Esophagus squamous epithelium (tissue), 5 donors: ENCODE measurements at regions not wholly inside any gene's neighbourhood (a gene's known extent, or its start where the extent isn't known, plus 50 kb on each side); places are given as distances from the start of the nearest gene placed in this dataset.

Experiments
- DNase-seq: peaks from one replicate; lab custom pipeline; 2025; lab: John Stamatoyannopoulos, UW
- H3K27ac ChIP-seq, 4 donors: fragments of 200-600 bp; sonication (generic); one replicate each; pipeline ENCODE4 v1.5.1; 2016 to 2019; ENCODE audit warnings: mild to moderate bottlenecking in 1 of 4
- H3K27me3 ChIP-seq, 4 donors: fragments of 200-600 bp; sonication (generic); 1 replicate in 3 of 4; 2 replicates in 1 of 4; pipeline versions ENCODE4 v1.5.1 to v1.6.0; 2017 to 2021; ENCODE audit warnings: antibody characterized with exemption in 1 of 4
- H3K36me3 ChIP-seq, 3 donors: fragments of 200-600 bp; sonication (generic); one replicate each; pipeline ENCODE4 v1.5.1; 2016 to 2019
- H3K4me1 ChIP-seq, 3 donors: fragments of 200-600 bp; sonication (generic); one replicate each; pipeline ENCODE4 v1.5.1; 2017 to 2019
- H3K4me3 ChIP-seq, 4 donors: fragments of 200-600 bp; sonication (generic); 1 replicate in 3 of 4; 2 replicates in 1 of 4; pipeline ENCODE4 v1.5.1; 2016 to 2019; ENCODE audit warnings: mild to moderate bottlenecking in 2 of 4, moderate library complexity in 1 of 4
- H3K9me3 ChIP-seq, 3 donors: fragments of 200-600 bp; sonication (generic); one replicate each; pipeline ENCODE4 v1.5.1; 2016 to 2019
- POLR2A ChIP-seq, 4 donors: fragments of 450-650 bp; IDR thresholded peaks; one replicate each; pipeline ENCODE4 v1.6.1; 2017; ENCODE audit warnings: antibody characterized with exemption in 4 of 4, mild to moderate bottlenecking in 4 of 4, moderate library complexity in 3 of 4
- WGBS, 2 donors: methylation state at CpG; one replicate each; pipeline ENCODE4 v1.1.5; 2018; 5-methylcytosine and 5-hydroxymethylcytosine counted together
- intact Hi-C: fragments of 100-400 bp; cut with DNase I; formaldehyde crosslinking; loops from one replicate; pipeline ENCODE4 v1.15.0; 2022
- TF ChIP-seq, protein P1 (sequence below), 6 experiments: fragments of 450-650 bp in 4 of 6; fragments of 200-600 bp in 2 of 6; sonication (generic) in 2 of 6; IDR thresholded peaks; one replicate each; pipeline ENCODE4 v1.5.1; 2016 to 2019; ENCODE audit warnings: antibody characterized with exemption in 6 of 6, mild to moderate bottlenecking in 4 of 6, moderate library complexity in 4 of 6
- donor health status: DM: yes; HTN: yes; CAD: no.

DNA sequence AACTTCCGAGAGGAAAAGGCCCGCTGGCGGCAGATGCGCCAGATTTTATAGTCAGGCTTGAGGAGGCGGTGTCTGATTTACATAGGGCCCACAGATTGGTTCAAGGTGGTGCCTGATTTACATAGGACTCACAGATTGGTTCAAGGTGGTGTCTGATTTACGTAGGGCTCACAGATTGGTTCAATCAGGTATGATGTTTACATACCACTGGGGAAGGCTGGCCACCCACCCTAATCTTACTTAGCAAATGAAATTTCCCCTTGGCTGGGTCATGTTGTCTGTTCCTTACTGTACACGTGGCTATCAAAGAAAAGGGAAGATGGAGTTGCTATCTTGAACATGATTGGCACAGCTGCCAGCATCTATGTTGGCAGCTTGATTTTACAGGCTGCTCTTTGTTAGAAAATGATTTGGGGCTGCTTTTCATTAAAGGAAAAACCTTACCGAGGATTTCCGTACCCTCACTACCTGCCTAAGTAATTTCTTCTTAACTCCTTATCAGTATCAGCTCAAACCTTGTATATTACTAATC, 96.3 kb downstream of the SETD4 start:
- no peak overlapping the region for H3K27ac ChIP-seq
- peaks cover 0 to 14% (median 0%) of the 10 kb centered on the region in 4 donors for H3K27me3 ChIP-seq
- WGBS, 2 donors, result 81 to 82% methylated on average over 9 of the region's 9 CpGs
- H3K36me3 ChIP-seq, result no peaks in the 10 kb centered on the region
- no peaks in the 10 kb centered on the region for H3K9me3 ChIP-seq
- DNase-seq, result no peak
- no peak for TF ChIP-seq POLR2A (IDR thresholded peaks at IDR 0.05)
- TF ChIP-seq, protein P1, sequence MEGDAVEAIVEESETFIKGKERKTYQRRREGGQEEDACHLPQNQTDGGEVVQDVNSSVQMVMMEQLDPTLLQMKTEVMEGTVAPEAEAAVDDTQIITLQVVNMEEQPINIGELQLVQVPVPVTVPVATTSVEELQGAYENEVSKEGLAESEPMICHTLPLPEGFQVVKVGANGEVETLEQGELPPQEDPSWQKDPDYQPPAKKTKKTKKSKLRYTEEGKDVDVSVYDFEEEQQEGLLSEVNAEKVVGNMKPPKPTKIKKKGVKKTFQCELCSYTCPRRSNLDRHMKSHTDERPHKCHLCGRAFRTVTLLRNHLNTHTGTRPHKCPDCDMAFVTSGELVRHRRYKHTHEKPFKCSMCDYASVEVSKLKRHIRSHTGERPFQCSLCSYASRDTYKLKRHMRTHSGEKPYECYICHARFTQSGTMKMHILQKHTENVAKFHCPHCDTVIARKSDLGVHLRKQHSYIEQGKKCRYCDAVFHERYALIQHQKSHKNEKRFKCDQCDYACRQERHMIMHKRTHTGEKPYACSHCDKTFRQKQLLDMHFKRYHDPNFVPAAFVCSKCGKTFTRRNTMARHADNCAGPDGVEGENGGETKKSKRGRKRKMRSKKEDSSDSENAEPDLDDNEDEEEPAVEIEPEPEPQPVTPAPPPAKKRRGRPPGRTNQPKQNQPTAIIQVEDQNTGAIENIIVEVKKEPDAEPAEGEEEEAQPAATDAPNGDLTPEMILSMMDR (IDR thresholded peaks at IDR 0.05), result no peak
- no peaks in the 10 kb centered on the region for H3K4me1 ChIP-seq
- intact Hi-C loops, result no loop called here
- no peak overlapping the region for H3K4me3 ChIP-seq

DNA sequence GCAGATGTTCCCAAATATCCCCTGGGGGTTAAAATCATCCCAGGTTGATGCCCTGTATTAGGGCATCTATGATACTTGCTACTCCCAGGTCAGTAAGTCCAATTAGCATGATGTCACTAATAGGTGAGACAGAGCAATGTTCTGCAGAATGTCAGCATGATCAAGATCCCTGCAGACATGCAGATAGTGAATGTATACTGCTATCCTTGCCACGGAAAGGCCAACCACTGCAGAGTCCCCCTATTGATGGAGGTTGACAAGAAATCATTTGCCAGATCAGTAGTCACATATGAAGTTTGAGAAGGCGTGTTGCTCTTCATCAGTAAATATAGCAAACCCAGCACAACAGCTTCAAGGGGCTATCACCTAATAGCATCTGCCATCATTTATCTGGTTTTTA, 97.4 kb downstream of the SETD4 start:
- TF ChIP-seq, protein P1 (IDR thresholded peaks at IDR 0.05), result no peak
- no peak for TF ChIP-seq POLR2A (IDR thresholded peaks at IDR 0.05)
- Histone ChIP-seq H3K27ac (no peak overlapping the region), H3K27me3 (peaks cover 0 to 16% (median 0%) of the 10 kb centered on the region in 4 donors), H3K9me3 (no peaks in the 10 kb centered on the region), H3K36me3 (no peaks in the 10 kb centered on the region), H3K4me1 (no peaks in the 10 kb centered on the region), H3K4me3 (no peak overlapping the region)
- intact Hi-C loops, result no loop called here
- DNase-seq, result no peak
- 93 to 96% methylated on average over 2 of the region's 2 CpGs for WGBS, 2 donors

DNA sequence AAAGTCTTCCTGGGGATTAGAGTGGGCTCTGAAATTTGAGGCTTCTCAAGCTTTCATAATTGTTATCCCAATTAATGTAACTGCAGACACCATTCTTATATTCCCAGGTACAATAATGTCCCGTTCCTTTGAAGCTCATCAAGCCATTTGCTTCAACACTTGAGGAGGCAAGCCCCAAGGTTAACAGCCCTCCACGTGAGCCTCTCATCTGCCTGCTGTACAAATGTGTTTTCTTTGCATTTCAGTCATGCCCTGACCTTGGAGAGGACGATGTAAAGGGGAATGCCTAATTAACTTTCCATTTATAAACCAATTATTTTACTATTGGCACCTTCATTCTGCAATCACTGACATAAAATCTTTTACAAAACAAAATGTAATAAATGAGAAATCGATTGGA, 106.3 kb downstream of the SETD4 start:
- Histone ChIP-seq H3K27ac (no peak overlapping the region), H3K4me3 (no peak overlapping the region), H3K4me1 (no peaks in the 10 kb centered on the region), H3K9me3 (no peaks in the 10 kb centered on the region), H3K36me3 (no peaks in the 10 kb centered on the region), H3K27me3 (peaks cover 0 to 18% (median 0%) of the 10 kb centered on the region in 4 donors)
- TF ChIP-seq POLR2A (IDR thresholded peaks at IDR 0.05), result no peak
- TF ChIP-seq, protein P1 (IDR thresholded peaks at IDR 0.05), result no peak
- intact Hi-C loops, result no loop called here
- WGBS, 2 donors, result 54 to 57% methylated on average over 4 of the region's 4 CpGs
- no peak for DNase-seq

DNA sequence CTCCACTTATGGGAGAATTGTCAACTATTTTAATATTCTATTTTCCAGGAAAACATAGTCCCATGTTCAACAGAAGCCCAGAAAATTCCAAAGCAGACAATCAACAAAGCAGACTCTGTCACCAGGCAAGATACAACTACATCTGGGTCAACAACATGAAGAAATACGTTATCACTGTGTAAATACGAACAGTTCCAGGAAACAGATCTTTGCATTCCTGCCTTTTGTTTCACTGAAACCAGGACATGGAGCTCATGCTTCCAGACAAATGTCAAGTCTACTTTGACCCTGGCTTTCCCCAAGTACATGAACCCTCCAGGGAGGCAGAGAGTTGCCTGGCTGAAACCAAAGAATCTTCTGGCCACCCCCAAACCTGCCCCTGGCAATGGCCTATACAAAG, 106.7 kb downstream of the SETD4 start:
- H3K9me3 ChIP-seq, result no peaks in the 10 kb centered on the region
- no peaks in the 10 kb centered on the region for H3K36me3 ChIP-seq
- intact Hi-C loops, result no loop called here
- DNase-seq, result no peak
- H3K27me3 ChIP-seq, result peaks cover 0 to 18% (median 0%) of the 10 kb centered on the region in 4 donors
- 17 to 32% methylated on average over 2 of the region's 2 CpGs for WGBS, 2 donors
- no peaks in the 10 kb centered on the region for H3K4me1 ChIP-seq
- no peak overlapping the region for H3K4me3 ChIP-seq
- TF ChIP-seq POLR2A (IDR thresholded peaks at IDR 0.05), result no peak
- TF ChIP-seq, protein P1 (IDR thresholded peaks at IDR 0.05), result no peak
- H3K27ac ChIP-seq, result no peak overlapping the region

DNA sequence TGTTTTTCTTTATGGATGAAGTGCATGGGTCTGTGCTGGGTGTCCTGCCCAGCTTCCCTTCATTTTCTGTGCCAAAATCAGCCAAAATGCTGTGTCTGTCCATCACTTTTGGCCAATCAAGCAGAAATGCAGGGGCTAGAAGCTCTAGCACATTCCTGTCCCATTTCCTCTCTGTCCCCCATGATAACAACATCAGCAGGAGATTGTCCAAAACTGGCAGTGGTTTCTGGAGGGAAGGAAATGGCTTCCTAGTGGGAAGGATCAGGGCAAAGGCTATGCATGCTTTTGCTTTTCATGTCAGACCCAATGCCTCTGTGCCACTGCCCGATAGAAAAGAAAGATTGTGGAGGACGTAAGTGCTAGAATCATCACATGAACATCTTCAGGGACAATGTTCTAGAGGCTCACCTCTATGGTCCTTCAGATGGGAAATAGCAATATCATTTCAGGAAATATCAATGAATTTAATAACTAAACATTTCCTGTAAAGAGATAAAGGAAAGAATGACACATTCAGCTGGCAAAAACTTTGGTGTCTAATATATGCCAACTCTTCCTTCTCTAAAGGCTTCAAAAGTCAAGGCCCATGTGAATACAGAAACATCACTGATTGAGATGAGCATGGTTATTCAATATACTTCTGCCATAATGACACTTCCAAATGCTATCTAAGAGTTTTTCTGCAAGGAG, 107.5 kb downstream of the SETD4 start:
- H3K27me3 ChIP-seq, result peaks cover 0 to 14% (median 0%) of the 10 kb centered on the region in 4 donors
- intact Hi-C loops, result no loop called here
- 76% methylated on average over 2 of the region's 2 CpGs for WGBS, 2 donors
- no peaks in the 10 kb centered on the region for H3K4me1 ChIP-seq
- H3K36me3 ChIP-seq, result no peaks in the 10 kb centered on the region
- no peak overlapping the region for H3K27ac ChIP-seq
- TF ChIP-seq, protein P1 (IDR thresholded peaks at IDR 0.05), result no peak
- no peak for TF ChIP-seq POLR2A (IDR thresholded peaks at IDR 0.05)
- DNase-seq, result no peak
- H3K4me3 ChIP-seq, result no peak overlapping the region
- H3K9me3 ChIP-seq, result no peaks in the 10 kb centered on the region
